Ascending aorta (tissue), 2 donors: ENCODE measurements at regions not wholly inside any gene's neighbourhood (a gene's known extent, or its start where the extent isn't known, plus 50 kb on each side); places are given as distances from the start of the nearest gene placed in this dataset.

ENCODE experiments used
- DNase-seq, 2 donors: peaks; one replicate each; pipeline ENCODE4 v3.0.0-alpha.2; 2019; ENCODE audit warnings: low spot score in 2 of 2
- H3K27ac ChIP-seq, 2 donors: fragments of 200-600 bp; sonication (generic); one replicate each; pipeline ENCODE4 v1.5.1; 2016 to 2017; ENCODE audit warnings: mild to moderate bottlenecking in 1 of 2
- H3K27me3 ChIP-seq: fragments of 200-600 bp; sonication (generic); one replicate; pipeline ENCODE4 v1.5.1; 2017
- H3K36me3 ChIP-seq, 2 donors: fragments of 200-600 bp; sonication (generic); one replicate each; pipeline ENCODE4 v1.5.1; 2016
- H3K4me1 ChIP-seq, 2 donors: fragments of 200-600 bp; sonication (generic); one replicate each; pipeline ENCODE4 v1.5.1; 2016 to 2017; ENCODE audit warnings: mild to moderate bottlenecking in 1 of 2
- H3K4me3 ChIP-seq, 2 donors: fragments of 200-600 bp; sonication (generic); one replicate each; pipeline ENCODE4 v1.5.1; 2016 to 2017; ENCODE audit warnings: mild to moderate bottlenecking in 1 of 2
- H3K9me3 ChIP-seq, 2 donors: fragments of 200-600 bp; sonication (generic); one replicate each; pipeline ENCODE4 v1.5.1; 2016
- intact Hi-C: fragments of 100-400 bp; cut with DNase I; formaldehyde crosslinking; loops from one replicate; pipeline ENCODE4 v1.15.1; 2023
- TF ChIP-seq, protein P1 (sequence below), 3 experiments: fragments of 200-600 bp in 2 of 3; fragments of 450-650 bp in 1 of 3; sonication (generic) in 2 of 3; IDR thresholded peaks; one replicate each; pipeline ENCODE4 v1.5.1; 2016 to 2019; ENCODE audit warnings: antibody characterized with exemption in 3 of 3, mild to moderate bottlenecking in 1 of 3, moderate library complexity in 1 of 3

DNA sequence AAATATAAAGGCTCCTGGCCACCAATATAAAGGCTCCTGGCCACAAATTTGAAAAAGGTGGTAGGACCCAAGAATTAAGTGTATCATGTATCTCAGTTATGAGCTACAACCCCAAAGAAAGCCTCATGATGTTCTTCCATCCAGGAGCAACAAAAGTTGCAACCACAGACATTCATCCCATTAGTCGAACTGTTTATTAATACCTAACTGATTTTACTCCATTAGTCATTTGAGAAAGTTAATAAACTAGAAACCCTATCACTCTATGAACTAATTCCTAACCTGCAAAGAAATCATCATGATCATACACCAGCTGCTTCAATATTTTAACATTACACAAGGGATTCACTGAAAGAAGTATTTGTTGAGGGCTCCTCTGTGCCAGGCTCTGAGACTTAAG, 253.2 kb upstream of the GRIP1 start:
- no peaks in the 10 kb centered on the region for H3K36me3 ChIP-seq
- TF ChIP-seq, protein P1, sequence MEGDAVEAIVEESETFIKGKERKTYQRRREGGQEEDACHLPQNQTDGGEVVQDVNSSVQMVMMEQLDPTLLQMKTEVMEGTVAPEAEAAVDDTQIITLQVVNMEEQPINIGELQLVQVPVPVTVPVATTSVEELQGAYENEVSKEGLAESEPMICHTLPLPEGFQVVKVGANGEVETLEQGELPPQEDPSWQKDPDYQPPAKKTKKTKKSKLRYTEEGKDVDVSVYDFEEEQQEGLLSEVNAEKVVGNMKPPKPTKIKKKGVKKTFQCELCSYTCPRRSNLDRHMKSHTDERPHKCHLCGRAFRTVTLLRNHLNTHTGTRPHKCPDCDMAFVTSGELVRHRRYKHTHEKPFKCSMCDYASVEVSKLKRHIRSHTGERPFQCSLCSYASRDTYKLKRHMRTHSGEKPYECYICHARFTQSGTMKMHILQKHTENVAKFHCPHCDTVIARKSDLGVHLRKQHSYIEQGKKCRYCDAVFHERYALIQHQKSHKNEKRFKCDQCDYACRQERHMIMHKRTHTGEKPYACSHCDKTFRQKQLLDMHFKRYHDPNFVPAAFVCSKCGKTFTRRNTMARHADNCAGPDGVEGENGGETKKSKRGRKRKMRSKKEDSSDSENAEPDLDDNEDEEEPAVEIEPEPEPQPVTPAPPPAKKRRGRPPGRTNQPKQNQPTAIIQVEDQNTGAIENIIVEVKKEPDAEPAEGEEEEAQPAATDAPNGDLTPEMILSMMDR (IDR thresholded peaks at IDR 0.05): no peak
- H3K9me3 ChIP-seq: no peaks in the 10 kb centered on the region
- DNase-seq: no peak
- no peak overlapping the region for H3K27ac ChIP-seq
- no peak overlapping the region for H3K4me3 ChIP-seq
- no peaks in the 10 kb centered on the region for H3K27me3 ChIP-seq
- no peaks in the 10 kb centered on the region for H3K4me1 ChIP-seq
- intact Hi-C loops: no loop called here

DNA sequence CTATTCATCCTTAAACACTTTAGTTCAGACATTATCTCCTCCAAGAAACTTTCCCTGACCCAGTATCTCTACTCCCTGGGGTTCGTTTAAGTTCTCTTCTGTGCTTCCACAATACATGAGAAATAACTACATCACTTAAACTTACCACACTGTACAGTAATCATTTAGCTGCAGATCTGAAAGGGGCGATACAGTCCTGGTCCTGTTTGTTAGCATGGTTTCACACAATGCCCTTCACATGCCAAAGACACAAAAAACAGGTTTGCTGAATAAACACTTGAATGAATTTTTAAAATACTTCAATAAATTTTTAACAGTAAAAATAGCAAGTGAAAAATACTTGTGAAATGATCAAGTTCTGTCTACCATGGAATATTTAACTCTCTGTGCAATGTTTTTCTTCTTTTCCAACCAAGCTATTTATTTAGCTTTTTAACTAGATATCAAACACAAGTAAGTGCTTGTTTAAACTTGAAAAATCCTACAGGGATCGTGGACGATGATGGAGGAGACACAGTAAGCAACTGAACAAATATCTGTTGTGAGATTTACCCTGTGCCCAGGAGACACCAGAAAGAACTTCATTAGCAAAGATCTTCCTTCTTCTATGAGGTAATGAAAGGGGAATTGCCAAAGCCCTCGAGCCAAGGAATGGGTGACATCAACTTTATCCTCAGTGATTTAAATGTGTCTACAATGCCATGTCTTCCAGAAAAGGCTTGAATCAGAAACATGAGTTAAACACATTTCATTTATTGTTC, 255.6 kb upstream of the GRIP1 start:
- Histone ChIP-seq H3K4me1 (no peaks in the 10 kb centered on the region), H3K36me3 (no peaks in the 10 kb centered on the region), H3K27me3 (no peaks in the 10 kb centered on the region), H3K9me3 (no peaks in the 10 kb centered on the region), H3K27ac (no peak overlapping the region), H3K4me3 (no peak overlapping the region)
- TF ChIP-seq, protein P1 (IDR thresholded peaks at IDR 0.05): no peak
- intact Hi-C loops: no loop called here
- no peak for DNase-seq

- intact Hi-C loops: no loop called here
- H3K27me3 ChIP-seq: no peaks in the 10 kb centered on the region
- DNase-seq: no peak
- no peak overlapping the region for H3K4me3 ChIP-seq
- H3K9me3 ChIP-seq: no peaks in the 10 kb centered on the region
- H3K27ac ChIP-seq: no peak overlapping the region
- TF ChIP-seq, protein P1 (IDR thresholded peaks at IDR 0.05): no peak
- H3K36me3 ChIP-seq: no peaks in the 10 kb centered on the region
- no peaks in the 10 kb centered on the region for H3K4me1 ChIP-seq
Observed at GRCh38 chr12:66941150-66941549, 262.3 kb upstream of the GRIP1 start.

- Histone ChIP-seq H3K4me3 (no peak overlapping the region), H3K27me3 (no peaks in the 10 kb centered on the region), H3K4me1 (no peaks in the 10 kb centered on the region), H3K36me3 (no peaks in the 10 kb centered on the region), H3K27ac (no peak overlapping the region), H3K9me3 (no peaks in the 10 kb centered on the region)
- no peak for DNase-seq
- TF ChIP-seq, protein P1 (IDR thresholded peaks at IDR 0.05): no peak
- intact Hi-C loops: no loop called here
Observed at GRCh38 chr12:66942741-66943465, 264.0 kb upstream of the GRIP1 start.

DNA sequence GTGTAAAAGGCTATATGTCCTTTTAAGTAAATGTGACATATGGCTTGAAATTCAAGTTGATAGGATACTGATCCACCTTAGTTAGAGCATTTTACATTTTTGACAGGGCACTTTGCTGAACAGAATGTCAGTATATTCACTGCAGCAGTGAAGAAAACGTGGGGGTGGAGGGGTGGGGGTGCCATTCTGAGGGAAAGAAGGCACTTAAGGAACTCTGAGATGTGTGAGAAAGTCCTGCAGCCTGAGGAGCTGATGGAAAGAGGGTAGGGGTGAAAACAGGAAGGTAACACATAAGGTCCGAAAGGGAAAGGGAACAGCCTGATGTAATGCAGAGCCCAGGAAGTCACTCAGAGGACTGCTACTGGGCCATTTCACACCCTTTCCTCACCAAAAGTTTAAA, 265.5 kb upstream of the GRIP1 start:
- Histone ChIP-seq H3K4me3 (no peak overlapping the region), H3K4me1 (no peaks in the 10 kb centered on the region), H3K9me3 (no peaks in the 10 kb centered on the region), H3K27ac (no peak overlapping the region), H3K27me3 (no peaks in the 10 kb centered on the region), H3K36me3 (no peaks in the 10 kb centered on the region)
- TF ChIP-seq, protein P1 (IDR thresholded peaks at IDR 0.05): no peak
- intact Hi-C loops: no loop called here
- no peak for DNase-seq
